Caco-2 (cell line): ENCODE measurements at regions not wholly inside any gene's neighbourhood (a gene's known extent, or its start where the extent isn't known, plus 50 kb on each side); places are given as distances from the start of the nearest gene placed in this dataset.

Source experiments
- BruUV-seq: library from RNA; stranded (reverse); fragments of 400-500 nt; replicated peaks from 2 replicates; lab custom pipeline; 2021; lab: Mats Ljungman, UMichigan
- CTCF ChIA-PET: fragments of 300-600 bp; sonication (Branson Sonifier 250); formaldehyde crosslinking; loops from one replicate; lab custom pipeline; 2022; ENCODE audit warnings: antibody characterized with exemption; lab: Charles Lee
- POLR2A ChIA-PET: fragments of 300-600 bp; sonication (Branson Sonifier 250); formaldehyde crosslinking; loops from one replicate; lab custom pipeline; 2022; ENCODE audit warnings: antibody characterized with exemption; lab: Charles Lee
- DNase-seq, 2 experiments: peaks; one replicate each; pipeline versions ENCODE4 v3.0.0 to v3.0.0-alpha.2; 2020 to 2022
- H3K27me3 ChIP-seq: replicated peaks from 2 replicates; pipeline ENCODE4 v1.6.0; 2011; ENCODE audit warnings: low read length; ENCODE audit not compliant: control insufficient read depth, insufficient read depth
- H3K36me3 ChIP-seq: 2 replicates; pipeline ENCODE4 v1.5.1; 2011; ENCODE audit warnings: low read length; ENCODE audit not compliant: control insufficient read depth, insufficient read depth
- H3K4me1 ChIP-seq: fragments of 250-450 bp; sonication (Bioruptor Pico); 2 replicates; pipeline ENCODE4 v1.5.1; 2020; ENCODE audit warnings: mild to moderate bottlenecking
- H3K4me3 ChIP-seq: 2 replicates; pipeline ENCODE4 v1.5.1; 2011; ENCODE audit warnings: low read depth, mild to moderate bottlenecking, control low read depth, low read length
- H3K9me3 ChIP-seq: fragments of 250-450 bp; sonication (Bioruptor Pico); 2 replicates; pipeline ENCODE4 v1.5.1; 2020; ENCODE audit warnings: mild to moderate bottlenecking, moderate library complexity
- H3K27ac Mint-ChIP-seq: one replicate; pipeline ENCODE4 v1.8.0; 2022; ENCODE audit warnings: mixed read lengths; ENCODE audit not compliant: unreplicated experiment
- H3K27me3 Mint-ChIP-seq: one replicate; pipeline ENCODE4 v1.8.0; 2022; ENCODE audit warnings: mixed read lengths; ENCODE audit not compliant: insufficient read depth, unreplicated experiment
- H3K36me3 Mint-ChIP-seq: one replicate; pipeline ENCODE4 v1.8.0; 2022; ENCODE audit warnings: mild to moderate bottlenecking, mixed read lengths; ENCODE audit not compliant: insufficient read depth, unreplicated experiment
- H3K4me1 Mint-ChIP-seq: one replicate; pipeline ENCODE4 v1.8.0; 2022; ENCODE audit warnings: low read depth, mixed read lengths; ENCODE audit not compliant: unreplicated experiment
- H3K4me3 Mint-ChIP-seq: one replicate; pipeline ENCODE4 v1.8.0; 2022; ENCODE audit warnings: mild to moderate bottlenecking, moderate library complexity, mixed read lengths; ENCODE audit not compliant: unreplicated experiment
- H3K9me3 Mint-ChIP-seq: one replicate; pipeline ENCODE4 v1.8.0; 2022; ENCODE audit warnings: mixed read lengths; ENCODE audit not compliant: unreplicated experiment
- CTCF ChIP-seq, 2 experiments: fragments of 200-600 bp in 1 of 2; IDR thresholded peaks; 1 replicate in 1 of 2; 2 replicates in 1 of 2; pipeline versions ENCODE4 v1.5.1 to v1.8.0; 2011 to 2022; ENCODE audit warnings: antibody characterized with exemption in 1 of 2, control low read depth in 1 of 2, inconsistent platforms in 1 of 2, low read depth in 1 of 2, low read length in 1 of 2, mild to moderate bottlenecking in 1 of 2, moderate library complexity in 1 of 2; ENCODE audit not compliant: insufficient read depth in 1 of 2, severe bottlenecking in 1 of 2, unreplicated experiment in 1 of 2
- intact Hi-C: fragments of 100-400 bp; cut with micrococcal nuclease; formaldehyde crosslinking; loops from one replicate; pipeline ENCODE4 v1.10.0; 2022; ENCODE audit not compliant: unreplicated experiment

DNA sequence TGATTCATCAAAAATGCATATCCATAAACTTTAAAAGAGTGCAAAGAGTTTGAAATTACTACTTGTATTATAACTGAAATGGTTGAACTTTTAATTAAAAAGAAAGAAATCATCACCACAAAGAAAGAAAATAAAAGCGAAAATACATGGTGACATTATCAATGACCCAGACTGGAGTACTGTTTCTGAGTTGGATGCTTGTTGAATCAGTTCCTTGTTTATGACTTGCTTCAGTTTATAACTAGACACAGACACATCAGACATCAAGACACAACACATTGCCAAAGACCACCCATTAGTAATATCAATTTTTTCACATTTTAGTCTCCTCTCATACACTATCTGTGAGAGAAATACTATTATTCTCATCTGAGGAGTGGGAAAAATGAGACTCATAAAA, 293.0 kb downstream of the MRPL39 start:
- H3K9me3 Mint-ChIP-seq, result no peaks in the 10 kb centered on the region
- Histone ChIP-seq H3K9me3 (no peaks in the 10 kb centered on the region), H3K36me3 (no peaks in the 10 kb centered on the region), H3K4me3 (no peak overlapping the region), H3K4me1 (no peaks in the 10 kb centered on the region), H3K27me3 (no peaks in the 10 kb centered on the region)
- no peaks in the 10 kb centered on the region for H3K36me3 Mint-ChIP-seq
- intact Hi-C loops, result loop anchor here (1.0 kb wide), 1 partner anchor 31 kb away; no protein-coding TSS in a partner anchor
- no peak for DNase-seq
- H3K27me3 Mint-ChIP-seq, result peaks cover 3% of the 10 kb centered on the region
- no TSS peak for BruUV-seq
- H3K4me3 Mint-ChIP-seq, result no peak overlapping the region
- CTCF ChIA-PET, result no interaction called here
- no peaks in the 10 kb centered on the region for H3K4me1 Mint-ChIP-seq
- POLR2A ChIA-PET, result no interaction called here
- H3K27ac Mint-ChIP-seq, result no peak overlapping the region
- no peak for TF ChIP-seq CTCF (IDR thresholded peaks at IDR 0.05; ENCODE audit: insufficient read depth in 1 of 2, low read depth in 1 of 2, low read length in 1 of 2, severe bottlenecking in 1 of 2, unreplicated experiment in 1 of 2)

DNA sequence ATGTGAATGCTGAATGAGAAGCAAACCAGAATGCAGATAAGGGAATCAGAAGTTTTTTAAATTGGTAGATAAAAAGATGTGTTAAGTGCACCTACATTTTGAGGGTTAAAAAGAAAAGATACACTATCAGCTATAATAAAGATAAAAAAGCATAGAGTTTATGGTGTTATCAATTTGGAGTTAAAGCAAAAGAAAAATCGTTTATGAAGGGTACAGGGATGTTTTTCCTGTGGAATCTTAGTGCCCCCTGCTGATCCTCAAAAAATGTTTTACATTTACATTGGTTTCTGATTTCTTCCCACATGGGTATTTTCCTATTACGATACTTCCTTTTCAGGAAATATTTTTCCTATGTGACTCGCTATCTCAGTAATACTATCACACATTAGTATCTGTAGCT, 293.5 kb downstream of the MRPL39 start:
- intact Hi-C loops, result loop anchor here (1.0 kb wide), 1 partner anchor 31 kb away; no protein-coding TSS in a partner anchor

GRCh38 chr21:25307489-25307888, 299.8 kb downstream of the MRPL39 start:
- Mint-ChIP-seq H3K4me1 (no peaks in the 10 kb centered on the region), H3K27me3 (peaks cover 3% of the 10 kb centered on the region), H3K9me3 (no peaks in the 10 kb centered on the region), H3K4me3 (no peak overlapping the region), H3K36me3 (no peaks in the 10 kb centered on the region), H3K27ac (no peak overlapping the region)
- POLR2A ChIA-PET, result no interaction called here
- Histone ChIP-seq H3K9me3 (no peaks in the 10 kb centered on the region), H3K4me3 (no peak overlapping the region), H3K36me3 (no peaks in the 10 kb centered on the region), H3K4me1 (no peaks in the 10 kb centered on the region), H3K27me3 (no peaks in the 10 kb centered on the region)
- intact Hi-C loops, result no loop called here
- no peak for DNase-seq
- CTCF ChIA-PET, result no interaction called here
- BruUV-seq, result no TSS peak
- TF ChIP-seq CTCF (IDR thresholded peaks at IDR 0.05; ENCODE audit: insufficient read depth in 1 of 2, low read depth in 1 of 2, low read length in 1 of 2, severe bottlenecking in 1 of 2, unreplicated experiment in 1 of 2), result no peak

More for the DNA sequence above, 293.5 kb downstream of the MRPL39 start:
- POLR2A ChIA-PET, result no interaction called here
- TF ChIP-seq CTCF (IDR thresholded peaks at IDR 0.05; ENCODE audit: insufficient read depth in 1 of 2, low read depth in 1 of 2, low read length in 1 of 2, severe bottlenecking in 1 of 2, unreplicated experiment in 1 of 2), result no peak
- CTCF ChIA-PET, result no interaction called here
- Mint-ChIP-seq H3K27me3 (peaks cover 3% of the 10 kb centered on the region), H3K9me3 (no peaks in the 10 kb centered on the region), H3K4me3 (no peak overlapping the region), H3K27ac (no peak overlapping the region), H3K4me1 (no peaks in the 10 kb centered on the region), H3K36me3 (no peaks in the 10 kb centered on the region)
- no peaks in the 10 kb centered on the region for H3K9me3 ChIP-seq
- no TSS peak for BruUV-seq
- no peaks in the 10 kb centered on the region for H3K4me1 ChIP-seq
- no peak for DNase-seq
- H3K4me3 ChIP-seq, result no peak overlapping the region
- H3K36me3 ChIP-seq, result no peaks in the 10 kb centered on the region
- H3K27me3 ChIP-seq, result no peaks in the 10 kb centered on the region
